ENCODE measurements at regions not wholly inside any gene's neighbourhood (a gene's known extent, or its start where the extent isn't known, plus 50 kb on each side); places are given as distances from the start of the nearest gene placed in this dataset.

- no peaks in the 10 kb centered on the region for H3K4me1 ChIP-seq (ENCODE audit: control insufficient read depth, insufficient read depth, low read length)
- H3K4me2 ChIP-seq (ENCODE audit: control insufficient read depth, insufficient read depth), result no peak overlapping the region
- no peaks in the 10 kb centered on the region for H4K20me1 ChIP-seq (ENCODE audit: control insufficient read depth, insufficient read depth)
- no peak overlapping the region for H2AFZ ChIP-seq (ENCODE audit: control insufficient read depth, low read depth, low read length)
- ChIA-PET SMC1A (ENCODE audit: uncharacterized antibody, unreplicated experiment) (no interaction called here), POLR2A (no interaction called here), CTCF (interaction anchor here (1.4 kb wide), 1 partner anchor 13 kb away, joined by 3 read pairs; no protein-coding TSS in a partner anchor), RAD21 (ENCODE audit: unreplicated experiment) (no interaction called here)
- no peak for ATAC-seq
- H3K4me3 ChIP-seq, result no peak overlapping the region
- WGBS (ENCODE audit: insufficient coverage, insufficient replicate concordance, low lambda C conversion rate, missing lambda C conversion rate), result 0% methylated on average over 2 of the region's 2 CpGs
- intact Hi-C loops (cut with micrococcal nuclease; ENCODE audit: unreplicated experiment) (no loop called here), in situ Hi-C loops (cut with MboI) (no loop called here)
- H3K79me2 ChIP-seq (ENCODE audit: control insufficient read depth, insufficient read depth, low read length), result no peaks in the 10 kb centered on the region
- no peaks in the 10 kb centered on the region for H3K9me3 ChIP-seq (replicated peaks; ENCODE audit: control insufficient read depth, insufficient read depth, low read length)
- FAIRE-seq, result no peak
- H3K36me3 ChIP-seq (ENCODE audit: control insufficient read depth in 2 of 2, insufficient read depth in 2 of 2, low read length in 1 of 2), result no peaks in the 10 kb centered on the region
- TF ChIP-seq PBX3 (IDR thresholded peaks at IDR 0.05; ENCODE audit: insufficient replicate concordance, low read depth, low read length), result no peak
- TF ChIP-seq ZBTB40 (IDR thresholded peaks at IDR 0.05; ENCODE audit: borderline replicate concordance), result no peak
- TF ChIP-seq SMC3 (IDR thresholded peaks at IDR 0.05; ENCODE audit: borderline replicate concordance, low read length), result no peak
- H3K27ac ChIP-seq (ENCODE audit: control insufficient read depth, insufficient read depth), result no peak overlapping the region
- H3K9ac ChIP-seq (ENCODE audit: control insufficient read depth, insufficient read depth, low read length), result no peak overlapping the region
- no TSS peak for BruUV-seq (replicated peaks)
- DNase-seq (ENCODE audit: low read depth, low spot score), result no peak
- H3K27me3 ChIP-seq (replicated peaks in 1 of 2; ENCODE audit: control insufficient read depth in 2 of 2, insufficient read depth in 2 of 2, low read length in 1 of 2), result no peaks in the 10 kb centered on the region
Observed at GRCh38 chr4:129481107-129481506, 385.2 kb downstream of the C4orf33 start.

Data from GM12878 (cell line).